Right kidney (tissue), 1 donor: ENCODE measurements at regions not wholly inside any gene's neighbourhood (a gene's known extent, or its start where the extent isn't known, plus 50 kb on each side); places are given as distances from the start of the nearest gene placed in this dataset.
"Not testable (repeated sequence)": the region's sequence is repeated elsewhere in the genome, so short reads cannot be mapped to it uniquely, and the experiment has no call there.

Experiments
- DNase-seq: peaks from one replicate; pipeline ENCODE4 v3.0.0-alpha.2; 2016

DNA sequence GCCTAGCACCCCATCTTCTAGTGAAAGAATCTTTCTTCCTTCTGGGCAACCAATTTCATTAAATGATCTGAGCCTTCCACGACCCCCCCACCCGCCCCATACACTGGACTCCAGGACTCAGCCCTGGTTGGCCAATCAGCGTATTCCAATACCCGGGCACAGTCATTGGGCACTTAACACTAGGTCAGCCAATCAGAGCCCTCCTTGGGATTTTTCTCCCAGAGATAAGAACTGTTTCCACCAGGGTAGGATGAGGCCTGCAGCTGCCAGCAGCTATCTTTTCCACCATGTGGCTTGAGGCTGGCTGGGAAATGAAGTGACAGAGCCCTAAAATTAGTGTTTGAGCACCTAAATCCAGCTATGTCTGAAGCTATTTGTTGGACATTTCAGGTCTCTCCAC is 418.8 kb downstream of the BCOR start:
- DNase-seq: no peak

DNA sequence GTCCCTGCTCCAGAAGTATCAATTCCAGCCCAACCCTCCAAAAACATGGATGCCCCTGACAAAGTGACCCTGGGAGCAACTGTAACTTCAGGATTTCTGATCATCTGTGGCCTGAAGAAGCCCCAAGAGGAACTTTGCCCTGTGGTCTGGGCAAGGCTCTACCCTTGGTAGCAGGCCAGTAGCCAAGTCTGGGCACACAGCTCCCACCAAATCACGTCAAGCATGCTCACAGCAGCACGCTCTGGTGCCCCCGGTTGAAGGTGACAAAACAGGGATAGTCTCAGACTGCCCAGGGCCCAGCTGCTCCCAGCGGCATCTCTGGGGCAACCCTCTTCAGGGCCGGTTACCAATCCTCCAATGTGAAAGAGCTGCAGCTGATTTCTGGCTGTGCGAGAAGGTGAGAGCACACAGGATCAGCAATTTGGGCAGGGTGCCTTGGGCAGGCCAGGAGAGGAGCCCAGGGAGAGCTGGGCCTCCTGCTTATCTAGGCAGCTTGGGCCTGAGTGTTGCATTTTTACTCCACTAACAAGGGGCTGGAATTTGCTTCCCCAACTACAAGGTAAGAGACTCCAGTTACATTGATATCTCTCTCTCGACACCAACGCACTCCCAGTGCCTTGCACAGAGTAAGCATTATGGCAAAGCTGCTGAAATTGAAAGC is 418.1 kb downstream of the BCOR start:
- DNase-seq: no peak

DNA sequence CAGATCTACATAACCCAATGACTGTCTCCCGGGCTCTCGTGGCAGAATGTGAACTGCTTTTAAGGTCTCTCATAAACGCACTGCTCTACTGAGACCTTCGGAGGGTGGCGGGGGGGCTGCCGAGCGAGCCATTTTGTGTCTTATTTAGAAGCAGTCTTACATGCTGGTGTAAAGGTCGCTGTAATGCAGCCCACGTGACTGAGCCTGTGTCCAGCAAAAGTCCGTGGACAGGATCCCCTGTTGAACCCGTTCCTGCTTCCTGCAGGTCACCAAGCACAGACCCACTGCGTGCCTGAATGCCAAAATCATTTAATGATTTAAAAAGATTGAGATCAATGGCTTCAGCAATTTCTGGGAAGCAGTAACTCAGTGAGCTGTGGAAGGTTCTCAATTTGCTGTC is 415.9 kb downstream of the BCOR start:
- no peak for DNase-seq

DNA sequence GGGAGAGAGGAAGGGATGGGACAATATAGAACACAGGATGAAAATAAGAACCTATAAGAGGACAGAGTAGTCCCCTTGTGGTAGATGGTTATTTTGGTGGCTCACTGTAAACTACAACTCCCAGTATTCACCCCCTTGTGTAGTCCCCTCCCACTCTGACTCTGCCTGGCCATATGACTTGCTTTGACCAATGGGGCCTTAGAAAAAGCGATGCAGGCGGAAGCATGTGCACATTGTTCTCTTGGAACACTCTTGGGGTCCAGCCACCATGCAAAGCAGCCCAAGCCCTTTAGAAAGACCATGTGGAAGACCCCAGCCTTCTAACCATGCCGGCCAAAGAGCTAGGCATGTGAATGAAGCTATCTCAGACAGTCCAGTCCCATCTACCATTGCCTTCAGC is 415.0 kb downstream of the BCOR start:
- DNase-seq: no peak

DNA sequence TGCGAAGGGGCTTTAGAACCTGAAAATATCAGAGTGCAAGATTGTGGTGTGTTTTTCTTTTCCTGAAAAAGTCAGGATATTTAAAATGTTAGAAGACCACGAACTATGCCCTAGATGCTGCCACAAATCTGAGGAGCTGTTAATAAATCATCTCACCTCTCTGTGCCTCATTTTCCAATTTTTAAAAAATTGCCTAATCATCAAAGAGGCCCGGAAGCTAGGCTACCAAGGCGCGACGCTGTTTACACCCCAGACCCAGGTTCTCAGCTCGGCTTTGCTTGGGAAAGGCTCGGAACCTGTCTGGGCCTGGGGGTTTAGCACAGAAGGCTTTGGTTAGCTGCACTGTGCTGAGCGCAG is 409.6 kb downstream of the BCOR start:
- no peak for DNase-seq

DNA sequence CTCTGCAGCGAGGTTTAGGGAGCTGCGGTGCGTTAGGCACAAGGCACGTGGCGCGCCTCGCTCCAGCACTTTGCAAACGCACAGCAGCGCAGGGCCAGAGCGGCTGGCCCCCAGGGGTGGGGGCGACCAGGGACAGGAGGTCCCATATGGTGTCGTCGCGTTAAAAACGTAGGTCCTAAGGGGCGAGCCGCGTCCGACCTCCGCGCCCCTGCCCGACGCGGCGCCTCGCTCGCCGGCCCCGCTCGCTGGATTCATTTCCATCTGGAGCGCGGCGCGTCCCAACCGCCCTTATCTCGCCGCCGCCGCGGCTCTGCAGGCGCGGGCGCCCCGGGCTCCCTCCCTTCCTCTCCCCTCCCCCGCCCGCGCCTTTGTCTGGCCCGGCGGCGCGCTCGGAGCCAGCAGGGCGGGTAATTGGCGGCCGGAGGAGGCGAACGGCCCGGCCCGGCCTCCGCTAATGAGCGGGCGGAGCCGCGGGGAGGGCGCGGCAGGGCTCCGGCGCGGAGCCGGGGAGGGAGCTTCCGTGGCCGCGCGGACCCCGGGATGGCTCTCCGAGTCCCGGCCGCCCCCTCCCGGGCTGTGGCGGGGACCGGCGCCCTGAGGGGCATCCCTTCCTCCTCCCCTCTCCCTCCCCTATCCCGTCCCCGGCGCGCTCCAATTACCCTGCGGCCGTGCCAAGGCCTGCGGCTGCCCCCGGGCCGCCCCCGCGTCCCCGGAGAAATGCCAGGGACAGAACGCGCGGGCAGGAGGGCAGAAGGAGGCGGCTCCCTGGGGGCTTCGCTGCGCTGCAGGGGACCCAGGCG is 409.0 kb downstream of the BCOR start:
- DNase-seq: peak; percentile 85

DNA sequence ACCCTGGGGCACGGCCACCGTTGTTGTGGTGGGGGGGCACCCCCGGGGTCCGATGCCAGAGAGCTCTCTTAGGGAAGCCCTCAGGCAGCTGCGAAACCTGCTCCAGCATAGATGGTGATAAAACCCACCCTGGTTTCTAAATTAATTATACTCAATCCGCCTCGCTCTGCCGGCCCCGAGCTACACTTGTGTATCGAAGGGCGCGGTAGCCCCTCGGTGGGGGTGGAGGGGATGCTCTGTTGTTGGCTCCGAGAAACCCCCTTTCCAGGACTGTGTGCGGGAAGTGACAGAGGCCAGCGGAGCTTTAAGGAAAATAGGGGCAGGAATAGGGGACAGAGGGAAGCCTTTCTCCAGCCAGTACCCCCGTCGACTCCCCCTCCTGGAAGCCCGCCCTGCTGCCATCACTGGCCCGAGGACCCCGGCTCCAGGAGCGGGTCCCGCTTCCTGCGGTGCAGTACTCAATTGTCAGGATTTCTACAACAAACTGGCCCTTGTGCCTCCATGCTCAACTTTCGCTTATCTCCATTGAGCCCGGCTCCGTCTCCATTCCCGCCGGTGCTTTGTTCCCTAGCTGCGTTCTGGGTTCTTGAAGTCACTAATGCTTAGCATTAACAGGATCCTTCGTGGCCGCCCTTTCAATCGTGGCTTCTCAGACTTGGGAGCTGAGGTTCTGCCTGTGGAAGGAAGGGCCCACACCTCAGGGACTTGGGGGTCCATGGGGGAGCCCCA is 408.2 kb downstream of the BCOR start:
- peak; percentile 77 for DNase-seq

DNA sequence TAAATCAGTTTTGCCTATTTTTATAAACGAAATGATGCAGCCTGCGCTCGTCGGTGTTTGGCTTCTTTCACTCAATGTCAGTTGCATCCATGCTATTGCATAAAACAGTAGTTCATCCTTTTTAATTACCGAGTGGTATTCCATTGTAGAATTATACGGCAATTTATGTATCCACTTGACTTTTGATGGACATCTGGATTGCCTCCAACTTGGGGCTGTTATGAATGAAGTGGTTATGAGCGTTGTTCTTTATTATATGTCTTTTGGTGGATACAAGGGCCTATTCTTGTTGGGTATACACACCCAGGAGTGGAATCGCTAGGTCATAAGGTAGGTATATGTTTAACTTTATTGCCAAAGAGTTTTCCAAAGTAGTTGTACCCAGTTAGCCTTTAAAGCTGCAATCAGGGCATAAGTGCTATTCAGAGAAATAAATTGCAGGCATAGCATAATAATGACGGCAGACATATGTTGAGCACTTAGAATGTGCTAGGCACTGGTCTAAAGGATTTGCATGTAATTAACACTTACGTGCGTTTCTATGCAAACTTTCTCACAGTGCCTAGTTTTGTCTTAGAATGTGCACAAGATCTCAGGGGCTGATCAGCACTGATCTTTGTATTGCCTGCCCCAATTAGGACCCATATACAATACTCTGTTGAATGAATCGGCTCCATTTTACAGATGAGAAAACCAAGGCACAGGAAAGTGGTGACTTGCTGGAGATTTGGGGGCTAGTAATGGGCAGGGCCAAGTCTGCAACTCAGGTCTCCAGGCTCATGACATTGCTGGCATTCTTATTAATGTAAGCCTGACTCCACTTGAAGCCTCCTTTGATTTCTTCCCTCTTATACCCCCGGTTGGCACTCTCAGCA is 407.0 kb downstream of the BCOR start:
- no peak for DNase-seq

DNA sequence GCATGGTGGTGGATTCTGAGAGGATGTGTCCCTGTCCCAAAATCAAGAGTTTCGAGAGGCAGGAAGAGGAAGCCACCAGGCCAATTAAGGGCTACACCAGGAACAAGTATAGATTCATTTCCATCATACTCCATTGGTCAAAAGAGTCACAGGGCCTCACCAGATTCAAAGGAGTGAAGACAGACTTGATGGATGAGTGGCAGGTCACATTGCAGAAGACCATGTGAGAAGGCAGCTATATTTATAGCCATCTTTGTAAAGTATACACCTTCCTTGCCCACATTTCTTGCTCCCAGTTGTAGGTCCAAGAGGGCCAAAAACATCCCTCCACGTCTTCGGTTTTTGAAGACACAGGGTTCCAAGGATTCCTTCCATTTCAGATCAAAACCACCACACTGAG is 406.0 kb downstream of the BCOR start:
- DNase-seq: no peak

DNA sequence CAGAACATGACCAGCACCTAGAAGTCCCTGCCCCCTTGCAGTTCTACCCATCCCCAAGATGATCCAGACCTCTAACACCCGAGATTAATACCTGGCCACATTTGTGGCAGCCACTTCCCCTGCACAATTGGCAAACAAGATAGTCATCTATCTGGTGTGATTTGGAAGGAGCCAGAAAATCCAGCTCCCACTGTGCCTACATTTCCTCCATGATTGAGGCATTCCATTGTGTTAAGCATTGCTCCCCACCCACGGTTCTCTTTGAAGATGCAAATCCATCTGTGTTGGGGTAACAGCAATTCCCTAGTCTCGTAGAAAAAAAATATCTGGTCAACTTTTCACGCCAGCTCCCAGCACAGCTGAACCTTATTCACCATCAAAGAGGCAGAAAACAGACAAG is 405.0 kb downstream of the BCOR start:
- DNase-seq: no peak

DNA sequence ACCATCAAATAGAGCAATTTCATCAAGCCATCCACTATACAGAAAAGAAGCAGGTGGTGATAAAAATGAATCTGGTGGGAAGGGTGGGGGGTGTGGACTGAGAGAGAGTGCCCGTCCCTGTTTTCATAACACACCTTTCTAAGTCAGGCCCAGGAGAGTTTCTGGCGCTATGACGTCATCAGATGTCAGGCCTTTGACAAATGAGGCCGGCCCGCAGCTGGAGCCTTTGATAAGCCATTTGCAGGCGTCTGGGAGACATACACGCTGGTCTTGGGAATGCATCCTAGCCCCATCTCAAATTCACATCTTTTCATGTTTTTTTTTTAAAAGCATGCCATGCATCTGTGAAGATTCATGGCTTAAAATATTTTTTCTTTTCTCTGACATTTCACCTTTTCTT is 404.5 kb downstream of the BCOR start:
- DNase-seq: no peak

DNA sequence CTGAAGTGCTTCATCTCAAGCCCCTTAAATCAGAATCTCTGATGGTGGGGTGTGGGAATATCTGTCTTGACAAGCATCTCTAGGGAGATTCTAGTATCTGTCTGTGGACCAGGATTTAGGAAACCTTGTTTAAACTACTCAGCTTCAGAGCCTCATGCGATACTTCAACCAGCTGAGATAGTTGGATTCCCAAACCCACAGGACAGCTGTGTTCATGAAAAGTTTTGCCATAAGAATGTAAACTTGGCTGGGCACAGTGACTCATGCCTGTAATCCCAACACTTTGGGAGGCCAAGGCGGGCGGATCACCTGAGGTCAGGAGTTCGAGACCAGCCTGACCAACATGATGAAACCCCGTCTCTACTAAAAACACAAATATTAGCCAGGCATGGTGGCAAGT is 395.1 kb downstream of the BCOR start:
- DNase-seq: not testable (repeated sequence)

DNA sequence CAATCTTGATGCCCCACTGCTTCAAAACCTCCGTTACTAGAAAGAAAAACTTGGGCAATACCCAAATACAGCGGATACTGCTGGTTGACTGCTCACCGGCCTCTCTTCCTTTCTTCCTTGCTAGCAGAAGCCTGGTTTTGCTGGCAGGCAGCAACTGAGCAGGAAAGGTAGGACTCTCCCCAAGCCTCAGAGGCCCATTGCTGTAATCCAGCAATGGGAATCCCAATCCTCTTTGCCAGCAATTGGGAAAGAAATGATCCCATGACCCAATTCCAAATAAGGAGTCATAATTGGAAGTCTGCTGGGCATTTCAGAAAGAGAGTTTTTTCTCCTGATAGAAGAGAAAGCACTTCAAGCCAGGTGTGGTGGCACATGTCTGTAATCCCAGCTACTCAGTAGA is 394.5 kb downstream of the BCOR start:
- no peak for DNase-seq

DNA sequence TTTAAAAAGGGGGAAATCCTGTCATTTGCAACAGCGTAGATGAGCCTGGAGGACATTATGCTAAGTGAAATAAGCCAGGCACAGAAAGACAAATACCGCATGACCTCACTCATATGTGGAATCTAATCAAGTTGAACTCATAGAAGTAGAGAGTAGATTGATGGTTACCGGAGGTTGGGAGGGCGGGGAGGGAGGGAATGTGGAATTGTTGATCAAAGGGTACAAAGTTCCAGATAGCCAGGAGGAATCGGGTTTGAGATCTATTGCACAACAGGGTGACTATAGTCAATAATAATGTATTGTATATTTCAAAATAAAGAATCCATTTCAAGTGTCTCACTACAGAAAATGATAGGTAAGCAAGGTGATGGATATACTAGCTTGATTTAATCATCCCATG is 393.2 kb downstream of the BCOR start:
- no peak for DNase-seq

DNA sequence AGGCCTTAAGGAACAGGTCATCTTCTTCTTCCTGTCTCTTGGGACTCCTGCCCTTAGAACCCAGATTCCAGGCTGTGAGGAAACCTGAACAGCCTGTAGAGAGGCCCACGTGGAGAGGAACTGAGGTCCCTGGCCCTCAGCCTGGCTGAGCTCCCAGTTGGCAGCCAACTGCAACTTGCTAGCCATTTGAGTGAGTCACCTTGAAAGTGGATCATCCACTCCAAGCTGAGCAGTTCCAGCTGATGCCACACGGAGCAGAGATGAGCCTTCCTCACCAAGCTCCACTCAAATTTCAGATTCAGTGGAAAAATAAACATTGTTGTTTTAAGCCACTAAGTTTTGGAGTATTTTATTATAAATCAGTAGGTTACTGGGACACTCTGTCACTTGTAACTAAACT is 392.5 kb downstream of the BCOR start:
- DNase-seq: no peak

DNA sequence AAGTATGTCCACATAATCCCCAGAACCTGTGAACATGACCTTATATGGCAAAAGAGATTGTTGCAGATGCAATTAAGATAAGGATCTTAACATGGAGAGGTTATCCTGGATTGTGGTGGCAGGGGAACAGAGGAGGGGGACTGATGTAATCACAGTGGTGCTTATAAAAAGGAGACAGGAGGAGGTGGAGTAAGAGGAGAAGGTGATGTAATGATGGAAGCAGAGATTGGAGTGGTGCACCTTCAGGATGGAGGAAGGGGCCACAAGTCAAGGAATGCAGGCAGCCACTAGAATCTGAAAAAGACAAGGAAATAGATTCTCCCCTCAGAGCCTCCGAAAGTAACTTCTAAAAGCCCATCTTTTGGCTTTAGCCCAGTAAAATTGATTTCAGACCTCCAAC is 388.4 kb downstream of the BCOR start:
- DNase-seq: no peak

DNA sequence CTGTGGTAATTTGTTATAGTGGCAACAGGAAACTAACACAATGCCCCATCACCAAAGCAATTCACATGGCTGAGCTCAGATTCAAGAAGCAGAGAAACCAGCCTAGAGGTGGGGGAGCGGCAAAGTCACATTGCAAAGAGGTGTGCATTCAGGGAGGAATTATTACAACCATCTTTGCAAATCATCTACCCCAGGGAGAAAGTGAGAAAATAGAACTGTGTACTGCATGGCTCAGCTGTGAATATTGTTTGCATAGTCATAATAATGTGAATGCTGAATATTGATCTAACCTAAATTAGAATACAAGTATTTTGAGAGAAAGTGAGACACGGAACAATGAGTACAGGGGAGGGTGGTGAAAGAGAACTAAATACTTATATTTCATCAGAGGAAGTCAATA is 387.9 kb downstream of the BCOR start:
- no peak for DNase-seq

DNA sequence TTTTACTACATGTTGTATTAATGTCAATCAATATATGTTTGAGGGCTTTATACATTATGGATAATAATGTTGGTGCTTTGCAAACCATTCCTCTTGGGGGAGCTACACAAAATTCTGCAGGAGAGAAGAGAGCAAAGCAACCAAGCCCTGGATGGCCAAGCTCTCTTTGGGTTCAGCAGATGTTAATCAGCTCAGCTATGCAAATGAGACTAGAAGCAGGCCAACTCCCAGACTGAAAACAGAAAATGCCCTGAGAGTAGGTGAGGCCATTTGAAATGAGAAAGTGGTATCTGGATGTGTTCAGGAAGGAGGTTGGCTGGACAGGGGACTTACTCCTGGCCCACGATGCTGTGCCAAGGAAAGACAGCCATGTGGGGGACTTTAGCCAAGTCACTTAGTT is 387.0 kb downstream of the BCOR start:
- no peak for DNase-seq

DNA sequence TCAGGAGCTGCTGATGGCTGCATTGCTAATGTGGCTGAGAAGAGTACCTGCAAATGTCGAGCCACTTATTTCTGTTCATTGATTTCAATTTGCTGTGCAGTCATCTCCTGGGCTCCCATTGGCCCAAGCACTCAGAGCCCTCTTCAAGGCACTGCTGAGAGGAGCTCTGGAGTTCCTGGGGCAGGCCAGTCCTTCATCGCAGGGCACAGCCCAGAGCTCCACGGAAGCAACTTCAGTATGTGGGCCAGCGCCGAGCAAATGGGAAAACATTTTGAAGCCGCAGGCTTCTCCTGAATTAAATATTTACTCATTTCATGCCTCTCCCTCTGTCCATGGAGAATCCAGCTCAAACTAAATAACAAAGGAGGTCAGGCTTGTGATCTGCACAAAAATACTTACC is 383.3 kb downstream of the BCOR start:
- DNase-seq: no peak

DNA sequence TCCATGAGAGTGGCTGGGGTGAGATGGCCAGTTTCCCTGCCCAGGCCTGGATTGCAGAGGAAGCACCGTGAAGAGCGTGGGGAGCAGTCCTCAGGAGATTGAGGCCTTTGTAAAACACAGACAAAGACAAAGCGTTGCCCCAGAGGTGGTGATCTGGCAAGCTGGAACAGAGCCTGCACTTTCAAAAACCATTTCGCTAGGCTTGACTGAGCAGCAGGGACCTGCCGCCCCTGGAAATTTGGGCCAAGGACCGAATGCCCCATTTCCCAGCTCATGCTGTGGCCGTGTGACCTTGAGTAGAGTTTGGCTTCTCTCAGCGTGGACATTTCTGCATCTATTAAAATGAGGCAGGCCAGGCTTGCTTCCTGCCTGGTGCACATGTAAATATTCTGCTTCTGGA is 381.4 kb downstream of the BCOR start:
- DNase-seq: no peak

DNA sequence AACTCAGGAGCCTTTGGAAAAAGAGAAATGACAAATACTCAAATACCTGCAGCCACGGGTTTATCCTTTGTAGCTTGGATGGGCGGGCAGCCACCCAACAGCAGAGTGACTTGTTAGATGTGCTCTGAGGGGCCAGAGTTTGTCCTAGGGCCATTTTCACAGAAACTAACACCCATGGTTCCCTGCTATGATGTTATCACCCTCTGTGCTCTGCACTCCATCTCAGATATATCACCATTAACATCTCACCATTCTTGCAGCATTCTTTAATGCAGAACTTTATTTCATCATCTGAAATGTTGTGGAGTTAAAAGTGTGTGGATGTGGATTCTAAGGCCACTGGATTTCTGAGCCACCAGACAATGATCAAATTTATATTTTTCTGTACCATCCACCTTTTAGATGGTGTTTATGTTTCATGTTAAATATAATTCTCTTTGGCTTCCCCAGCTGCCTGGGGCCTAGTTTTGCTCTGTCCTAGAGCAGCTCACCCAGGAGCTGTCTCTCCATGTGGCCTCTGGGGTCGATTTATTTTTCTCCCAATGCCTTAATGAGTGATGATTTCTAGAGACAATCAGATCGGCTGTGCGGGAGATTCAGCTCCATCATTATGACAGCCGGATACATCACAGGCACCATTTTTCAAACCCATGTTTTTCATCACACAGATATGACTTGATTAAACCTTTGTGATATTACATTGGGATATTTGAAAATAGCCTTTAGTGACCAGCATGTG is 380.8 kb downstream of the BCOR start:
- DNase-seq: no peak

DNA sequence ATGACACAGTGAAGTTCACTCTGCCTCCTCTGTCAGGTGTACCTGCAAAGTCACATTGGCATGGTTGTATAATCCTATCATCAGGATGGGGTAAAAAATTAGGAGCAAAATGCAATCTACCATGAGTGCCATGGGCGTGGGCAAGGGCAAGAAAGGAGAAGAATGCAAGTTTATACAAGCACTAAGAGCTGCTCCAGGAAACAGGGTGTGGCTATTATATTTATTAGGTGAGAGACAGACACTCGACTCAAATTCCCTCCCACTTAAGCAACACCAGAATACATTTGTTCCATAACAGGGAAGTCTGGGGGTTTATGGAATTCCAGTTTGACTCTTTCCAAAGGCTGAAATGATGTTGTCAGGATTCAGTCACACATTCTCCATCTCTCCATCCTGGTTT is 378.8 kb downstream of the BCOR start:
- no peak for DNase-seq
